ENCODE measurements at regions not wholly inside any gene's neighbourhood (a gene's known extent, or its start where the extent isn't known, plus 50 kb on each side); places are given as distances from the start of the nearest gene placed in this dataset.

DNA sequence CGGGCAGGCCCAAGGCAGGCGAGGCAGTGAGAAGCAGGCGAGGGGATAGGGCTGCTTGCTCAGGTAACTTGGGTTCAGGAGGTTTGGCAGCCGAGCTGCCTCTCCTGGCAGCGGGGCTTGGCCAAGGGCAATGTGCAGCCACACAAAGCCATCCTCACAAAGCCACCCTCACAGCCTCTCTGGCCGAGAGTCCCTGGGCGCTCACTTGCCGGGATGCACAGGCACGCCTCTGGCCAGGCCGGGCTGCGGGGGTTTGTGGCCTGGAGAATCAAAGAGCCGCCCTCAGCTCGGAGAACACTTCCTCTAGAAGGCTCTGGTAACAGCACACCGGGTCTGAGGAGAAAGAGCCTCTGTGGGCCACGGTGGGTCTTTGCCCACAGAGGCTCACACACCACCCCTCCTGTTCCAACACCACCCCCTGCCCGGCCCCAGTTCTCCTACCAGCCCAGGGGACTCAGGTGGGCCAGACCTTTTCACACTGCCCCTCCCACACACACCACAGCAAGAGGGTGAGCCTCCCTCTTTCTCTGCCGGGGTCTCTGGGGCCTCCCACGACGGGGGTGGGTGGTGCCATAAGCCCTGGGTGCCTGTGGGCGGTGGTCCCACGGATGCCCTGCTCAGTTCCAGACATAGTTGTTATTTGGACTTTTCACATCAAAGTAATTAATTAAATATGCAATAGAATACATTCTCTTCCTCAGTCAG, 186.9 kb downstream of the ZFP36L2 start:
- TF ChIP-seq, protein P1, sequence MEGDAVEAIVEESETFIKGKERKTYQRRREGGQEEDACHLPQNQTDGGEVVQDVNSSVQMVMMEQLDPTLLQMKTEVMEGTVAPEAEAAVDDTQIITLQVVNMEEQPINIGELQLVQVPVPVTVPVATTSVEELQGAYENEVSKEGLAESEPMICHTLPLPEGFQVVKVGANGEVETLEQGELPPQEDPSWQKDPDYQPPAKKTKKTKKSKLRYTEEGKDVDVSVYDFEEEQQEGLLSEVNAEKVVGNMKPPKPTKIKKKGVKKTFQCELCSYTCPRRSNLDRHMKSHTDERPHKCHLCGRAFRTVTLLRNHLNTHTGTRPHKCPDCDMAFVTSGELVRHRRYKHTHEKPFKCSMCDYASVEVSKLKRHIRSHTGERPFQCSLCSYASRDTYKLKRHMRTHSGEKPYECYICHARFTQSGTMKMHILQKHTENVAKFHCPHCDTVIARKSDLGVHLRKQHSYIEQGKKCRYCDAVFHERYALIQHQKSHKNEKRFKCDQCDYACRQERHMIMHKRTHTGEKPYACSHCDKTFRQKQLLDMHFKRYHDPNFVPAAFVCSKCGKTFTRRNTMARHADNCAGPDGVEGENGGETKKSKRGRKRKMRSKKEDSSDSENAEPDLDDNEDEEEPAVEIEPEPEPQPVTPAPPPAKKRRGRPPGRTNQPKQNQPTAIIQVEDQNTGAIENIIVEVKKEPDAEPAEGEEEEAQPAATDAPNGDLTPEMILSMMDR (IDR thresholded peaks at IDR 0.05) = no peak
- TF ChIP-seq POLR2A (IDR thresholded peaks at IDR 0.05) = no peak

All from body of pancreas (tissue), 4 donors.